Uterus (tissue), 2 donors: ENCODE measurements at regions not wholly inside any gene's neighbourhood (a gene's known extent, or its start where the extent isn't known, plus 50 kb on each side); places are given as distances from the start of the nearest gene placed in this dataset.

Experiments
- CTCF ChIP-seq, 4 experiments: fragments of 200-600 bp in 2 of 4; fragments of 450-650 bp in 2 of 4; sonication (generic) in 2 of 4; IDR thresholded peaks; one replicate each; pipeline ENCODE4 v1.5.1; 2016 to 2019; ENCODE audit warnings: antibody characterized with exemption in 4 of 4, mild to moderate bottlenecking in 2 of 4, moderate library complexity in 1 of 4
- POLR2A ChIP-seq, 2 donors: fragments of 450-650 bp; IDR thresholded peaks; one replicate each; pipeline ENCODE4 v1.6.1; 2016; ENCODE audit warnings: antibody characterized with exemption in 2 of 2, mild to moderate bottlenecking in 1 of 2, moderate library complexity in 1 of 2

- TF ChIP-seq CTCF (IDR thresholded peaks at IDR 0.05) = no peak
- no peak for TF ChIP-seq POLR2A (IDR thresholded peaks at IDR 0.05)
These were observed 199.0 kb upstream of the SLC38A2 start for GRCh38 chr12:46571608-46572007.
